ENCODE measurements at regions not wholly inside any gene's neighbourhood (a gene's known extent, or its start where the extent isn't known, plus 50 kb on each side); places are given as distances from the start of the nearest gene placed in this dataset.

DNA sequence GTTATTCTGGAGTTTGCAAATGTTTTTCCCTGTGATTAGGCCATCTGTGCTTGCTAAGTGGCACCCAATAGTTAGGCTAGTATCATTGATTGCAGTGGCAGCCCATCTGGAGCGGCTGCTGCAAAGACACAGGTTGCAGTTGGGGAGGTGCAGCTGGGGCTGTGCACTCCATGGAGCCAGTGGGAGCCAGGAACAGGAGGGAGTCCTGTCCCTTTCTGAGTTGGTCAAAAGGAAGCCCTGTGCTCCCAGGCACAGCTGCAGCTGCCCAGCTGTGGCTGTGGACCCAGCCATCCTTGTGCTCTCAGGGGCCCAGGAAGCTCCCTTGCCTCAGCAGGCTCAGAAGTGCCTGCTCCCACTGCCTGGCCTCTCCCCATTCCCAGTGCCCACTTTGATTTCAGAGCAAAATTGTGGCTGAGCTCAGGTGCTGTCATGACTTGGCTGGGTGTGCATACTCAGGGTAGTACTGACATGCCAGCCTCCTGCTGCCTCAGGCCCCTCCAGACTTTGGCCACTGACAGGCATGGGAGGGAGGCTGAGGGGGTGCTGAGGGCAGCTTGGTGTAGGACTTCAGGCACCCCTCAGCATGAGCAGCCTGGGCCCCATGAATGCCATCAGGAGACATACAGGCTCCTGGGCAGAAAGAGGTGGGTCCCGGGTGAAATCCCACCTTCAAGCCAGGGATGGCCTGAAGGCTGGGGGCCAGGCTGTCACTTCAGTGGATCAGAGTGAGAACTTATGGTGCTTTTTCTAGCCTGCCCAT lies 270.6 kb downstream of the PCDH20 start:
- Histone ChIP-seq H3K27ac (peak overlapping the region in 1 of 2 donors; percentile 3), H3K36me3 (no peaks in the 10 kb centered on the region), H3K9me3 (no peaks in the 10 kb centered on the region), H3K4me3 (no peak overlapping the region), H3K27me3 (no peaks in the 10 kb centered on the region), H3K4me1 (no peaks in the 10 kb centered on the region)
- TF ChIP-seq, protein P1, sequence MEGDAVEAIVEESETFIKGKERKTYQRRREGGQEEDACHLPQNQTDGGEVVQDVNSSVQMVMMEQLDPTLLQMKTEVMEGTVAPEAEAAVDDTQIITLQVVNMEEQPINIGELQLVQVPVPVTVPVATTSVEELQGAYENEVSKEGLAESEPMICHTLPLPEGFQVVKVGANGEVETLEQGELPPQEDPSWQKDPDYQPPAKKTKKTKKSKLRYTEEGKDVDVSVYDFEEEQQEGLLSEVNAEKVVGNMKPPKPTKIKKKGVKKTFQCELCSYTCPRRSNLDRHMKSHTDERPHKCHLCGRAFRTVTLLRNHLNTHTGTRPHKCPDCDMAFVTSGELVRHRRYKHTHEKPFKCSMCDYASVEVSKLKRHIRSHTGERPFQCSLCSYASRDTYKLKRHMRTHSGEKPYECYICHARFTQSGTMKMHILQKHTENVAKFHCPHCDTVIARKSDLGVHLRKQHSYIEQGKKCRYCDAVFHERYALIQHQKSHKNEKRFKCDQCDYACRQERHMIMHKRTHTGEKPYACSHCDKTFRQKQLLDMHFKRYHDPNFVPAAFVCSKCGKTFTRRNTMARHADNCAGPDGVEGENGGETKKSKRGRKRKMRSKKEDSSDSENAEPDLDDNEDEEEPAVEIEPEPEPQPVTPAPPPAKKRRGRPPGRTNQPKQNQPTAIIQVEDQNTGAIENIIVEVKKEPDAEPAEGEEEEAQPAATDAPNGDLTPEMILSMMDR (IDR thresholded peaks at IDR 0.05) = no peak
- no peak for DNase-seq (ENCODE audit: low spot score)

- no peaks in the 10 kb centered on the region for H3K4me1 ChIP-seq
- no peaks in the 10 kb centered on the region for H3K36me3 ChIP-seq
- no peaks in the 10 kb centered on the region for H3K27me3 ChIP-seq
- H3K27ac ChIP-seq = peak overlapping the region in 1 of 2 donors; percentile 3
- TF ChIP-seq, protein P1 (IDR thresholded peaks at IDR 0.05) = no peak
- no peak overlapping the region for H3K4me3 ChIP-seq
- DNase-seq (ENCODE audit: low spot score) = no peak
- no peaks in the 10 kb centered on the region for H3K9me3 ChIP-seq
Observed at GRCh38 chr13:61144301-61144700, 271.3 kb downstream of the PCDH20 start.

- Histone ChIP-seq H3K9me3 (no peaks in the 10 kb centered on the region), H3K27me3 (no peaks in the 10 kb centered on the region), H3K36me3 (no peaks in the 10 kb centered on the region), H3K27ac (no peak overlapping the region), H3K4me1 (no peaks in the 10 kb centered on the region), H3K4me3 (no peak overlapping the region)
- DNase-seq (ENCODE audit: low spot score) = no peak
- TF ChIP-seq, protein P1 (IDR thresholded peaks at IDR 0.05) = no peak
Observed at GRCh38 chr13:61142506-61142905, 273.1 kb downstream of the PCDH20 start.

GRCh38 chr13:61138857-61139256 lies 276.8 kb downstream of the PCDH20 start:
- TF ChIP-seq, protein P1 (IDR thresholded peaks at IDR 0.05) = no peak
- Histone ChIP-seq H3K4me3 (no peak overlapping the region), H3K9me3 (no peaks in the 10 kb centered on the region), H3K27me3 (no peaks in the 10 kb centered on the region), H3K4me1 (no peaks in the 10 kb centered on the region), H3K27ac (no peak overlapping the region), H3K36me3 (no peaks in the 10 kb centered on the region)
- DNase-seq (ENCODE audit: low spot score) = no peak

- no peaks in the 10 kb centered on the region for H3K36me3 ChIP-seq
- H3K27ac ChIP-seq = peak overlapping the region in 1 of 2 donors; percentile 6
- H3K9me3 ChIP-seq = no peaks in the 10 kb centered on the region
- no peaks in the 10 kb centered on the region for H3K4me1 ChIP-seq
- no peak for DNase-seq (ENCODE audit: low spot score)
- no peaks in the 10 kb centered on the region for H3K27me3 ChIP-seq
- TF ChIP-seq, protein P1 (IDR thresholded peaks at IDR 0.05) = no peak
- H3K4me3 ChIP-seq = no peak overlapping the region
Observed at GRCh38 chr13:61136515-61136914, 279.1 kb downstream of the PCDH20 start.

DNA sequence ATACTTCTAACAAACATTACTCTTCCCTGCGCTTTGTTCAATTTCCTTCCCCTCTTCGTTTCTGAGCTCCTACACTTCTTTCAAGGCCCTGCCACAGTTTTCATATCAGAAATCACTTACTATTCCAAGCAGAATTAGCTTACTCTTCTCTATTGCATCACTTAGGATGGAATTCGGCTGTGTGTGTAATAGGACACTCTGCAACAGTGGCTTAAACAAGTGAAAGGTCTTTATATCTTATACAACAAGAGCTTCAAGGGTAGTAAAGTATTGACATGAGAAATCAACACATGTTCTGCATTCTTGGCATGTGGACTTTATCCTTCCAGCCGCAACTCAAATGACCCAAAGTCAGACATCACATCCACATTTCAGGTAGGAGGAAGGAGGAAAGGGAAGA lies 279.6 kb downstream of the PCDH20 start:
- Histone ChIP-seq H3K27me3 (no peaks in the 10 kb centered on the region), H3K36me3 (no peaks in the 10 kb centered on the region), H3K27ac (peak overlapping the region in 1 of 2 donors; percentile 6), H3K4me3 (no peak overlapping the region), H3K9me3 (no peaks in the 10 kb centered on the region), H3K4me1 (no peaks in the 10 kb centered on the region)
- no peak for DNase-seq (ENCODE audit: low spot score)
- TF ChIP-seq, protein P1 (IDR thresholded peaks at IDR 0.05) = no peak
